ENCODE measurements at regions not wholly inside any gene's neighbourhood (a gene's known extent, or its start where the extent isn't known, plus 50 kb on each side); places are given as distances from the start of the nearest gene placed in this dataset.

- ATAC-seq = no peak
- Mint-ChIP-seq H3K27me3 (no peaks in the 10 kb centered on the region), H3K36me3 (no peaks in the 10 kb centered on the region), H3K4me3 (no peak overlapping the region), H3K4me1 (no peaks in the 10 kb centered on the region), H3K9me3 (peaks cover 3% of the 10 kb centered on the region), H3K27ac (no peak overlapping the region)
Measured at GRCh38 chr4:27145597-27145996, 285.0 kb downstream of the STIM2 start.

GRCh38 chr4:27148211-27148895 lies 287.7 kb downstream of the STIM2 start:
- no peaks in the 10 kb centered on the region for H3K4me1 Mint-ChIP-seq
- no peaks in the 10 kb centered on the region for H3K36me3 Mint-ChIP-seq
- peaks cover 2% of the 10 kb centered on the region for H3K27me3 Mint-ChIP-seq
- H3K4me3 Mint-ChIP-seq = no peak overlapping the region
- H3K9me3 Mint-ChIP-seq = peaks cover 3% of the 10 kb centered on the region
- no peak overlapping the region for H3K27ac Mint-ChIP-seq
- no peak for ATAC-seq

GRCh38 chr4:27149541-27150212 lies 289.0 kb downstream of the STIM2 start:
- no peak overlapping the region for H3K4me3 Mint-ChIP-seq
- no peaks in the 10 kb centered on the region for H3K36me3 Mint-ChIP-seq
- H3K27ac Mint-ChIP-seq = no peak overlapping the region
- no peaks in the 10 kb centered on the region for H3K4me1 Mint-ChIP-seq
- peaks cover 3% of the 10 kb centered on the region for H3K9me3 Mint-ChIP-seq
- peak; percentile 16 for ATAC-seq
- peaks cover 15% of the 10 kb centered on the region for H3K27me3 Mint-ChIP-seq

GRCh38 chr4:27152703-27153102 lies 292.1 kb downstream of the STIM2 start:
- Mint-ChIP-seq H3K36me3 (no peaks in the 10 kb centered on the region), H3K9me3 (peaks cover 3% of the 10 kb centered on the region), H3K27ac (no peak overlapping the region), H3K4me1 (no peaks in the 10 kb centered on the region), H3K4me3 (no peak overlapping the region), H3K27me3 (peaks cover 25% of the 10 kb centered on the region)
- ATAC-seq = no peak

GRCh38 chr4:27154706-27155105 lies 294.1 kb downstream of the STIM2 start:
- no peak for ATAC-seq
- Mint-ChIP-seq H3K4me3 (no peak overlapping the region), H3K27me3 (peaks cover 25% of the 10 kb centered on the region), H3K9me3 (peaks cover 3% of the 10 kb centered on the region), H3K4me1 (no peaks in the 10 kb centered on the region), H3K36me3 (no peaks in the 10 kb centered on the region), H3K27ac (no peak overlapping the region)

GRCh38 chr4:27161191-27161590 lies 300.6 kb downstream of the STIM2 start:
- H3K27ac Mint-ChIP-seq = no peak overlapping the region
- ATAC-seq = no peak
- no peaks in the 10 kb centered on the region for H3K4me1 Mint-ChIP-seq
- peaks cover 9% of the 10 kb centered on the region for H3K27me3 Mint-ChIP-seq
- no peak overlapping the region for H3K4me3 Mint-ChIP-seq
- H3K36me3 Mint-ChIP-seq = no peaks in the 10 kb centered on the region
- no peaks in the 10 kb centered on the region for H3K9me3 Mint-ChIP-seq

- peaks cover 5% of the 10 kb centered on the region for H3K9me3 Mint-ChIP-seq
- ATAC-seq = no peak
- no peak overlapping the region for H3K27ac Mint-ChIP-seq
- H3K27me3 Mint-ChIP-seq = no peaks in the 10 kb centered on the region
- no peak overlapping the region for H3K4me3 Mint-ChIP-seq
- H3K4me1 Mint-ChIP-seq = no peaks in the 10 kb centered on the region
- no peaks in the 10 kb centered on the region for H3K36me3 Mint-ChIP-seq
Measured at GRCh38 chr4:27168783-27169182, 308.1 kb downstream of the STIM2 start.

GRCh38 chr4:27173280-27173679 lies 312.6 kb downstream of the STIM2 start:
- H3K27ac Mint-ChIP-seq = no peak overlapping the region
- no peak overlapping the region for H3K4me3 Mint-ChIP-seq
- no peaks in the 10 kb centered on the region for H3K4me1 Mint-ChIP-seq
- no peak for ATAC-seq
- no peaks in the 10 kb centered on the region for H3K27me3 Mint-ChIP-seq
- H3K9me3 Mint-ChIP-seq = peaks cover 12% of the 10 kb centered on the region
- H3K36me3 Mint-ChIP-seq = no peaks in the 10 kb centered on the region

- Mint-ChIP-seq H3K9me3 (peaks cover 11% of the 10 kb centered on the region), H3K27ac (no peak overlapping the region), H3K4me1 (no peaks in the 10 kb centered on the region), H3K36me3 (no peaks in the 10 kb centered on the region), H3K4me3 (no peak overlapping the region), H3K27me3 (no peaks in the 10 kb centered on the region)
- ATAC-seq = no peak
Measured at GRCh38 chr4:27176400-27176799, 315.8 kb downstream of the STIM2 start.

- Mint-ChIP-seq H3K27ac (no peak overlapping the region), H3K27me3 (no peaks in the 10 kb centered on the region), H3K4me3 (no peak overlapping the region), H3K9me3 (peaks cover 7% of the 10 kb centered on the region), H3K4me1 (no peaks in the 10 kb centered on the region), H3K36me3 (no peaks in the 10 kb centered on the region)
- no peak for ATAC-seq
Measured at GRCh38 chr4:27176881-27177280, 316.2 kb downstream of the STIM2 start.

- ATAC-seq = no peak
- Mint-ChIP-seq H3K27ac (no peak overlapping the region), H3K4me3 (no peak overlapping the region), H3K27me3 (no peaks in the 10 kb centered on the region), H3K9me3 (peaks cover 7% of the 10 kb centered on the region), H3K4me1 (no peaks in the 10 kb centered on the region), H3K36me3 (no peaks in the 10 kb centered on the region)
Measured at GRCh38 chr4:27178061-27178460, 317.4 kb downstream of the STIM2 start.

GRCh38 chr4:27181693-27182092 lies 321.1 kb downstream of the STIM2 start:
- Mint-ChIP-seq H3K27me3 (no peaks in the 10 kb centered on the region), H3K4me1 (no peaks in the 10 kb centered on the region), H3K27ac (no peak overlapping the region), H3K36me3 (no peaks in the 10 kb centered on the region), H3K4me3 (no peak overlapping the region), H3K9me3 (no peaks in the 10 kb centered on the region)
- ATAC-seq = no peak

GRCh38 chr4:27182211-27182610 lies 321.6 kb downstream of the STIM2 start:
- H3K27ac Mint-ChIP-seq = no peak overlapping the region
- no peaks in the 10 kb centered on the region for H3K36me3 Mint-ChIP-seq
- no peaks in the 10 kb centered on the region for H3K27me3 Mint-ChIP-seq
- ATAC-seq = no peak
- no peak overlapping the region for H3K4me3 Mint-ChIP-seq
- H3K4me1 Mint-ChIP-seq = no peaks in the 10 kb centered on the region
- H3K9me3 Mint-ChIP-seq = no peaks in the 10 kb centered on the region

GRCh38 chr4:27184508-27185155 lies 324.0 kb downstream of the STIM2 start:
- Mint-ChIP-seq H3K27ac (no peak overlapping the region), H3K36me3 (no peaks in the 10 kb centered on the region), H3K4me3 (no peak overlapping the region), H3K4me1 (no peaks in the 10 kb centered on the region), H3K27me3 (no peaks in the 10 kb centered on the region), H3K9me3 (peaks cover 2% of the 10 kb centered on the region)
- ATAC-seq = no peak

GRCh38 chr4:27186710-27187109 lies 326.1 kb downstream of the STIM2 start:
- no peaks in the 10 kb centered on the region for H3K27me3 Mint-ChIP-seq
- peaks cover 2% of the 10 kb centered on the region for H3K9me3 Mint-ChIP-seq
- no peak for ATAC-seq
- no peaks in the 10 kb centered on the region for H3K36me3 Mint-ChIP-seq
- no peaks in the 10 kb centered on the region for H3K4me1 Mint-ChIP-seq
- no peak overlapping the region for H3K4me3 Mint-ChIP-seq
- no peak overlapping the region for H3K27ac Mint-ChIP-seq

- no peak for ATAC-seq
- Mint-ChIP-seq H3K27me3 (no peaks in the 10 kb centered on the region), H3K27ac (no peak overlapping the region), H3K4me3 (no peak overlapping the region), H3K36me3 (no peaks in the 10 kb centered on the region), H3K4me1 (no peaks in the 10 kb centered on the region), H3K9me3 (peaks cover 3% of the 10 kb centered on the region)
Measured at GRCh38 chr4:27187786-27188185, 327.1 kb downstream of the STIM2 start.

Data from stimulated activated memory B cell treated with anti-CD40 and anti-IgM and Interleukin-4, amounts not matched to agents 10 μg/mL and 1 μg/mL and 100 μg/mL, for 72 hours (primary cell).